ENCODE measurements at regions not wholly inside any gene's neighbourhood (a gene's known extent, or its start where the extent isn't known, plus 50 kb on each side); places are given as distances from the start of the nearest gene placed in this dataset.
"Not testable (repeated sequence)": the region's sequence is repeated elsewhere in the genome, so short reads cannot be mapped to it uniquely, and the experiment has no call there.

- DNase-seq: not testable (repeated sequence)
These were observed 140.9 kb downstream of the LIG4 start for GRCh38 chr13:108074429-108074828.

GRCh38 chr13:108070925-108071324, 144.4 kb downstream of the LIG4 start:
- no peak for DNase-seq

GRCh38 chr13:108070491-108070890, 144.8 kb downstream of the LIG4 start:
- no peak for DNase-seq

GRCh38 chr13:108069521-108070210, 145.7 kb downstream of the LIG4 start:
- DNase-seq: no peak

GRCh38 chr13:108064372-108064771, 151.0 kb downstream of the LIG4 start:
- DNase-seq: not testable (repeated sequence)

GRCh38 chr13:108060111-108060510, 155.2 kb downstream of the LIG4 start:
- DNase-seq: no peak

GRCh38 chr13:108056278-108056677, 159.1 kb downstream of the LIG4 start:
- DNase-seq: peak; percentile 11

- no peak for DNase-seq
These were observed 166.1 kb downstream of the LIG4 start for GRCh38 chr13:108049211-108049610.

GRCh38 chr13:108044954-108045353, 170.4 kb downstream of the LIG4 start:
- DNase-seq: peak; percentile 65

- DNase-seq: not testable (repeated sequence)
These were observed 172.5 kb downstream of the LIG4 start for GRCh38 chr13:108042866-108043265.

- no peak for DNase-seq
These were observed 178.0 kb downstream of the LIG4 start for GRCh38 chr13:108037348-108037747.

GRCh38 chr13:108036411-108036932, 178.9 kb downstream of the LIG4 start:
- DNase-seq: no peak

- no peak for DNase-seq
These were observed 180.4 kb downstream of the LIG4 start for GRCh38 chr13:108034909-108035410.

GRCh38 chr13:108033800-108034707, 181.3 kb downstream of the LIG4 start:
- DNase-seq: no peak

GRCh38 chr13:108031865-108032264, 183.5 kb downstream of the LIG4 start:
- DNase-seq: no peak

- DNase-seq: no peak
These were observed 184.6 kb downstream of the LIG4 start for GRCh38 chr13:108030769-108031168.

GRCh38 chr13:108026680-108027410, 188.5 kb downstream of the LIG4 start:
- no peak for DNase-seq

GRCh38 chr13:108020027-108020426, 195.3 kb downstream of the LIG4 start:
- no peak for DNase-seq

- no peak for DNase-seq
These were observed 196.9 kb downstream of the LIG4 start for GRCh38 chr13:108018371-108018870.

GRCh38 chr13:108006619-108007018, 208.7 kb downstream of the LIG4 start:
- DNase-seq: no peak

GRCh38 chr13:108005231-108005630, 210.1 kb downstream of the LIG4 start:
- no peak for DNase-seq

GRCh38 chr13:108003626-108004025, 211.7 kb downstream of the LIG4 start:
- DNase-seq: no peak

- DNase-seq: no peak
These were observed 214.3 kb downstream of the LIG4 start for GRCh38 chr13:108000998-108001397.

Measured in NCI-H2171 treated with DMSO at 0.1 percent for 48 hours (cell line).